Astrocyte (in vitro differentiated cells and primary cell): ENCODE measurements at regions not wholly inside any gene's neighbourhood (a gene's known extent, or its start where the extent isn't known, plus 50 kb on each side); places are given as distances from the start of the nearest gene placed in this dataset.

Experiments
- DNase-seq: peaks from one replicate; pipeline ENCODE4 v3.0.0-alpha.2; 2010; ENCODE audit warnings: low read depth
- FAIRE-seq: peaks from 2 replicates; lab custom pipeline; 2011; peaks lifted over from hg19 to GRCh38; lab: Jason Lieb, UNC
- H2AFZ ChIP-seq: 2 replicates; pipeline ENCODE4 v1.6.0; 2012; ENCODE audit warnings: low read depth, low read length, inconsistent platforms
- H3K27ac ChIP-seq: 2 replicates; pipeline ENCODE4 v1.5.1; 2011; ENCODE audit warnings: low read depth, low read length, inconsistent platforms
- H3K27me3 ChIP-seq: 2 replicates; pipeline ENCODE4 v1.6.0; 2011; ENCODE audit warnings: low read length, inconsistent platforms; ENCODE audit not compliant: insufficient read depth
- H3K36me3 ChIP-seq: 2 replicates; pipeline ENCODE4 v1.5.1; 2011; ENCODE audit warnings: low read length, inconsistent platforms; ENCODE audit not compliant: insufficient read depth
- H3K4me1 ChIP-seq: 2 replicates; pipeline ENCODE4 v1.5.1; 2011; ENCODE audit warnings: low read length, inconsistent platforms; ENCODE audit not compliant: insufficient read depth
- H3K4me2 ChIP-seq: 2 replicates; pipeline ENCODE4 v1.6.0; 2012; ENCODE audit warnings: low read length, inconsistent platforms
- H3K4me3 ChIP-seq: 2 replicates; pipeline ENCODE4 v1.5.1; 2011; ENCODE audit warnings: low read depth, mild to moderate bottlenecking, low read length, inconsistent platforms; ENCODE audit not compliant: insufficient read depth
- H3K79me2 ChIP-seq: 2 replicates; pipeline ENCODE4 v1.6.0; 2012; ENCODE audit warnings: mild to moderate bottlenecking, low read length, inconsistent platforms; ENCODE audit not compliant: insufficient read depth
- H3K9ac ChIP-seq: 2 replicates; pipeline ENCODE4 v1.6.0; 2012; ENCODE audit warnings: mild to moderate bottlenecking, low read length, inconsistent platforms
- H3K9me3 ChIP-seq: 2 replicates; pipeline ENCODE4 v1.5.1; 2012; ENCODE audit warnings: low read depth, mild to moderate bottlenecking, low read length, inconsistent platforms; ENCODE audit not compliant: insufficient read depth
- H4K20me1 ChIP-seq: 2 replicates; pipeline ENCODE4 v1.6.0; 2012; ENCODE audit warnings: low read length, inconsistent platforms; ENCODE audit not compliant: insufficient read depth
- H3K27ac Mint-ChIP-seq: one replicate; pipeline ENCODE4 v1.8.0; 2021; ENCODE audit warnings: mild to moderate bottlenecking, mixed read lengths; ENCODE audit not compliant: unreplicated experiment
- H3K27me3 Mint-ChIP-seq: one replicate; pipeline ENCODE4 v1.8.0; 2021; ENCODE audit warnings: low read depth, mixed read lengths; ENCODE audit not compliant: unreplicated experiment
- H3K36me3 Mint-ChIP-seq: one replicate; pipeline ENCODE4 v1.8.0; 2021; ENCODE audit warnings: low read depth, mixed read lengths; ENCODE audit not compliant: unreplicated experiment
- H3K4me1 Mint-ChIP-seq: one replicate; pipeline ENCODE4 v1.8.0; 2021; ENCODE audit warnings: low read depth, mixed read lengths; ENCODE audit not compliant: unreplicated experiment
- H3K4me3 Mint-ChIP-seq: one replicate; pipeline ENCODE4 v1.8.0; 2021; ENCODE audit warnings: mild to moderate bottlenecking, moderate library complexity, mixed read lengths; ENCODE audit not compliant: unreplicated experiment
- H3K9me3 Mint-ChIP-seq: one replicate; pipeline ENCODE4 v1.8.0; 2021; ENCODE audit warnings: mild to moderate bottlenecking, mixed read lengths; ENCODE audit not compliant: unreplicated experiment
- CTCF ChIP-seq: IDR thresholded peaks from 2 replicates; pipeline ENCODE4 v1.5.1; 2011; ENCODE audit warnings: low read depth, mild to moderate bottlenecking, inconsistent platforms, low read length, moderate library complexity; ENCODE audit not compliant: insufficient read depth
- EZH2 ChIP-seq: IDR thresholded peaks from 2 replicates; pipeline ENCODE4 v1.6.1; 2012; ENCODE audit warnings: mild to moderate bottlenecking, low read length, inconsistent platforms; ENCODE audit not compliant: insufficient read depth

- TF ChIP-seq EZH2 (no peak), CTCF (no peak)
- Histone ChIP-seq H3K27me3 (no peaks in the 10 kb centered on the region), H3K79me2 (no peaks in the 10 kb centered on the region), H3K4me2 (no peak overlapping the region), H3K9me3 (no peaks in the 10 kb centered on the region), H3K9ac (no peak overlapping the region), H3K27ac (no peak overlapping the region), H3K4me1 (peaks cover 3% of the 10 kb centered on the region), H4K20me1 (no peaks in the 10 kb centered on the region), H3K4me3 (no peak overlapping the region), H2AFZ (no peak overlapping the region), H3K36me3 (no peaks in the 10 kb centered on the region)
- H3K27me3 Mint-ChIP-seq = peaks cover 20% of the 10 kb centered on the region
- no peak overlapping the region for H3K4me3 Mint-ChIP-seq
- peaks cover 8% of the 10 kb centered on the region for H3K4me1 Mint-ChIP-seq
- H3K27ac Mint-ChIP-seq = no peak overlapping the region
- DNase-seq = no peak
- no peak for FAIRE-seq
- no peaks in the 10 kb centered on the region for H3K36me3 Mint-ChIP-seq
- H3K9me3 Mint-ChIP-seq = peaks cover 2% of the 10 kb centered on the region
Measured at GRCh38 chr17:79465681-79466025, 145.2 kb downstream of the RBFOX3 start.

GRCh38 chr17:79465011-79465680, 145.7 kb downstream of the RBFOX3 start:
- Mint-ChIP-seq H3K4me3 (no peak overlapping the region), H3K36me3 (no peaks in the 10 kb centered on the region), H3K4me1 (peaks cover 13% of the 10 kb centered on the region), H3K27me3 (peaks cover 15% of the 10 kb centered on the region), H3K27ac (no peak overlapping the region), H3K9me3 (peaks cover 2% of the 10 kb centered on the region)
- FAIRE-seq = no peak
- no peak for DNase-seq
- peaks cover 3% of the 10 kb centered on the region for H3K4me1 ChIP-seq
- no peaks in the 10 kb centered on the region for H3K27me3 ChIP-seq
- H3K79me2 ChIP-seq = no peaks in the 10 kb centered on the region
- no peak overlapping the region for H2AFZ ChIP-seq
- no peaks in the 10 kb centered on the region for H3K36me3 ChIP-seq
- no peak overlapping the region for H3K27ac ChIP-seq
- no peak overlapping the region for H3K9ac ChIP-seq
- no peak for TF ChIP-seq EZH2
- TF ChIP-seq CTCF = no peak
- no peaks in the 10 kb centered on the region for H3K9me3 ChIP-seq
- H4K20me1 ChIP-seq = no peaks in the 10 kb centered on the region
- no peak overlapping the region for H3K4me2 ChIP-seq
- H3K4me3 ChIP-seq = no peak overlapping the region

GRCh38 chr17:79464318-79465010, 146.4 kb downstream of the RBFOX3 start:
- no peaks in the 10 kb centered on the region for H3K9me3 ChIP-seq
- H3K4me1 Mint-ChIP-seq = peaks cover 14% of the 10 kb centered on the region
- DNase-seq (no peak), FAIRE-seq (no peak)
- no peak for TF ChIP-seq EZH2
- TF ChIP-seq CTCF = no peak
- H3K36me3 ChIP-seq = no peaks in the 10 kb centered on the region
- no peak overlapping the region for H3K9ac ChIP-seq
- peaks cover 2% of the 10 kb centered on the region for H3K9me3 Mint-ChIP-seq
- H3K4me1 ChIP-seq = peaks cover 3% of the 10 kb centered on the region
- no peak overlapping the region for H3K4me3 ChIP-seq
- H3K27me3 ChIP-seq = no peaks in the 10 kb centered on the region
- no peak overlapping the region for H3K4me3 Mint-ChIP-seq
- no peaks in the 10 kb centered on the region for H4K20me1 ChIP-seq
- no peak overlapping the region for H2AFZ ChIP-seq
- H3K27ac ChIP-seq = no peak overlapping the region
- no peaks in the 10 kb centered on the region for H3K79me2 ChIP-seq
- H3K4me2 ChIP-seq = no peak overlapping the region
- H3K36me3 Mint-ChIP-seq = no peaks in the 10 kb centered on the region
- H3K27ac Mint-ChIP-seq = no peak overlapping the region
- H3K27me3 Mint-ChIP-seq = peaks cover 8% of the 10 kb centered on the region
